ENCODE measurements at regions not wholly inside any gene's neighbourhood (a gene's known extent, or its start where the extent isn't known, plus 50 kb on each side); places are given as distances from the start of the nearest gene placed in this dataset.

DNA sequence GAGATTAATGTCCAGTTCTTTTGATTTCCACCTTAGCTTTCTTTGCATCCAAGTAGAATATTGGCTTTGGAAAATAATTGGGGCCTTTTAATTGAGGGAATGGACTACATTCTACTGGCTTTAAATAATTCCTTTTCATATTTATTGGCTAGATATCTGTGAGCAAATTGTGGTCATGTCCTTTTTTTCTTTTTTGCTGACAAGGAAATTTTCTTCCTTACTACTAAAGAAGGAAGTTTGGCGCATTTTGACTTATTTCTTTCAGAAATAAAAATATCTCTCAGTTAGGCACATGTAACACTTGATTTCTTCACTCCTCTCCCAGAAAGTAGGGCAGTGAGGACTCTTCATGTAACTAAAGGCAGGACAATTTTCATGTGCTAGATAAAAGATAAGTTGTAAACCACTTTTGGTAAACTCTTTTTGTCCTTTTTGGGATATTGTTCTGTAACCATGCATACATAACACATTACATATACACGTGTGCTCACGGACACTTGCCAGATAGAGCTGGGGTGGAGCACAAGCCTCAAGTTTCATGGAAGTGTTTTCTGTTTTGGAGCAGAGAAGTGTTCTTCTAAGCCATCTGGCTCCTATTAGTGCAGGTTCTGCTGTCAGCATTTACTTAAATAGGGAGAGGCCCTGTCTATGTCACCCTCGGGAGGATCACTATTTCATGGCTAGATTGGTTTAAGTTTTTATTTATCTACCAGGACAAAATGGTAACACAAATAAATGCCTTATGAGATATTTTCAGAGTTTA is 85.1 kb upstream of the LRIG3 start:
- no peak overlapping the region for H3K4me3 ChIP-seq (ENCODE audit: low read length)
- H3K4me2 ChIP-seq (ENCODE audit: low read length), result no peak overlapping the region
- H3K79me2 ChIP-seq (ENCODE audit: control insufficient read depth, insufficient read depth, low read length), result no peaks in the 10 kb centered on the region
- no peaks in the 10 kb centered on the region for H3K27me3 ChIP-seq (ENCODE audit: insufficient read depth, low read length, poor library complexity)
- no peaks in the 10 kb centered on the region for H3K36me3 ChIP-seq (ENCODE audit: control insufficient read depth, insufficient read depth, low read length)
- H3K79me1 ChIP-seq (ENCODE audit: low read length), result no peaks in the 10 kb centered on the region
- no peak overlapping the region for H4K5ac ChIP-seq (ENCODE audit: low read length)
- H2BK15ac ChIP-seq (replicated peaks; ENCODE audit: low read depth), result no peak overlapping the region
- no peaks in the 10 kb centered on the region for H3K4me1 ChIP-seq (ENCODE audit: control insufficient read depth, low read depth, low read length)
- no peak overlapping the region for H3K9ac ChIP-seq (ENCODE audit: low read length)
- H2BK5ac ChIP-seq (ENCODE audit: low read length), result no peak overlapping the region
- no peak overlapping the region for H3K56ac ChIP-seq (ENCODE audit: low read length)
- H4K8ac ChIP-seq (ENCODE audit: low read depth, low read length), result no peak overlapping the region
- no peak overlapping the region for H2AK5ac ChIP-seq (ENCODE audit: low read length)
- no peak overlapping the region for H3K4ac ChIP-seq (ENCODE audit: low read depth, low read length)
- no peak overlapping the region for H3K23ac ChIP-seq (ENCODE audit: low read length)
- no peak for DNase-seq
- no peak overlapping the region for H2BK120ac ChIP-seq (ENCODE audit: low read depth, low read length)
- no peak overlapping the region for H3K18ac ChIP-seq (ENCODE audit: low read length)
- no CpG with 5 or more reads among the region's 4 CpGs for WGBS (ENCODE audit: extremely low coverage, insufficient coverage, low lambda C conversion rate)
- no peak overlapping the region for H3K27ac ChIP-seq (ENCODE audit: low read depth, low read length)

DNA sequence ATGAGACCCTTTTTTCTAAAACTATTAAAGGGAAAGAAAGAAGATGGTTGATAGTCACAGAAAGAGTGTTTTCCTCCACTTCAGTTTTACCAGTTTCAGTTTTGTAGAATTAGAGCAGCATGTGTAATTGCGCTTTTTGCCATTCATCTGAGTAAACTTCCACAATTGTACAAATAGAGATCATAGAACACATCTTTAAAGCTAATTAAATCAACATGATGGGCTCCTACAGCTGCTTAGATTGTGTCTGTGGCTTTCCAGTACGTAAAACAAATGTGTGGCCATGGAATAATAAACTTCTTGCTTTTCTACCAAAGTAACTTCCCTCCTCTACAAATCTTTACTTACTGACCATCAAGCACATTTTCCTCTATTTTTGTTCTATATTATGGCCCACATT is 84.2 kb upstream of the LRIG3 start:
- Histone ChIP-seq H2BK15ac (replicated peaks; ENCODE audit: low read depth) (no peak overlapping the region), H2BK5ac (ENCODE audit: low read length) (no peak overlapping the region), H3K4ac (ENCODE audit: low read depth, low read length) (no peak overlapping the region), H2BK120ac (ENCODE audit: low read depth, low read length) (no peak overlapping the region), H3K4me2 (ENCODE audit: low read length) (no peak overlapping the region), H3K9ac (ENCODE audit: low read length) (no peak overlapping the region), H4K8ac (ENCODE audit: low read depth, low read length) (no peak overlapping the region), H3K4me3 (ENCODE audit: low read length) (no peak overlapping the region), H3K4me1 (ENCODE audit: control insufficient read depth, low read depth, low read length) (no peaks in the 10 kb centered on the region), H3K18ac (ENCODE audit: low read length) (no peak overlapping the region), H2AK5ac (ENCODE audit: low read length) (no peak overlapping the region), H3K56ac (ENCODE audit: low read length) (no peak overlapping the region), H3K27ac (ENCODE audit: low read depth, low read length) (no peak overlapping the region), H3K27me3 (ENCODE audit: insufficient read depth, low read length, poor library complexity) (no peaks in the 10 kb centered on the region), H3K23ac (ENCODE audit: low read length) (no peak overlapping the region), H4K5ac (ENCODE audit: low read length) (no peak overlapping the region), H3K79me2 (ENCODE audit: control insufficient read depth, insufficient read depth, low read length) (no peaks in the 10 kb centered on the region), H3K36me3 (ENCODE audit: control insufficient read depth, insufficient read depth, low read length) (no peaks in the 10 kb centered on the region), H3K79me1 (ENCODE audit: low read length) (no peaks in the 10 kb centered on the region)
- WGBS (ENCODE audit: extremely low coverage, insufficient coverage, low lambda C conversion rate), result no CpG with 5 or more reads among the region's 2 CpGs
- DNase-seq, result no peak

DNA sequence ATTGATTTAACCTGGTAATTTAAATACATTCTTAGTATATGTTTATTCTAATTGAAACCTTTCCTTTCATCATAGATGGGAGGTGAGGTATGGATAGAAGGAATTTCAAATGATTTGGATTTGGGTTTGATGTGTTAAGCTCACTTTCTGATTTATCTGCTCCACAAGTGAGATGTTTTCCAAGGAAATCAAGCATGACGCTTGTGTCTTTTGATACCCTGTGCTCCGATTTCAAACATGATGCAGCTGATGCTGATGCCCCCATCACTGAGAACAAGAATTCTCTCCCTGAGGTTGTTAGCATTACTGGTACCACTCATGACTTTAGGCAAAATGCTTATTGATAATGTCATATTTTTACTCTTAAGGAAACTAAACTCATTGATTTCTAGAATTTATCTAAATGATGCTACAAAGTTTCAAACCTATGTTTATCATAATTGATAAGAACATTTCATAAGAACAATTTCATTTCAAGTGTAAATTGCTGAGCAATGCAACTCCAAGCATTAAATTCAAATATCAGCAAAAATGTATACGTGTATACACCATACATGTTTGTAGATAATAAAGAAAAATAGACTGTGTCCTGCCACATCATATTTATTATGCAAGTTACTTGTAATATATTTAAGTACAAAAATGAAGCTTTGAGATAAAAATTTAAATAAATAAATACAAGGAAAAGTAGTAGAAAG is 75.5 kb upstream of the LRIG3 start:
- Histone ChIP-seq H2AK5ac (ENCODE audit: low read length) (no peak overlapping the region), H3K4ac (ENCODE audit: low read depth, low read length) (no peak overlapping the region), H2BK5ac (ENCODE audit: low read length) (no peak overlapping the region), H2BK15ac (replicated peaks; ENCODE audit: low read depth) (no peak overlapping the region), H3K27ac (ENCODE audit: low read depth, low read length) (no peak overlapping the region), H3K4me1 (ENCODE audit: control insufficient read depth, low read depth, low read length) (no peaks in the 10 kb centered on the region), H3K9ac (ENCODE audit: low read length) (no peak overlapping the region), H3K18ac (ENCODE audit: low read length) (no peak overlapping the region), H3K79me2 (ENCODE audit: control insufficient read depth, insufficient read depth, low read length) (no peaks in the 10 kb centered on the region), H3K36me3 (ENCODE audit: control insufficient read depth, insufficient read depth, low read length) (no peaks in the 10 kb centered on the region), H4K5ac (ENCODE audit: low read length) (no peak overlapping the region), H3K79me1 (ENCODE audit: low read length) (no peaks in the 10 kb centered on the region), H2BK120ac (ENCODE audit: low read depth, low read length) (no peak overlapping the region), H3K23ac (ENCODE audit: low read length) (no peak overlapping the region), H3K27me3 (ENCODE audit: insufficient read depth, low read length, poor library complexity) (no peaks in the 10 kb centered on the region), H3K56ac (ENCODE audit: low read length) (no peak overlapping the region), H4K8ac (ENCODE audit: low read depth, low read length) (no peak overlapping the region), H3K4me3 (ENCODE audit: low read length) (no peak overlapping the region), H3K4me2 (ENCODE audit: low read length) (no peak overlapping the region)
- DNase-seq, result no peak
- no CpG with 5 or more reads among the region's 3 CpGs for WGBS (ENCODE audit: extremely low coverage, insufficient coverage, low lambda C conversion rate)

DNA sequence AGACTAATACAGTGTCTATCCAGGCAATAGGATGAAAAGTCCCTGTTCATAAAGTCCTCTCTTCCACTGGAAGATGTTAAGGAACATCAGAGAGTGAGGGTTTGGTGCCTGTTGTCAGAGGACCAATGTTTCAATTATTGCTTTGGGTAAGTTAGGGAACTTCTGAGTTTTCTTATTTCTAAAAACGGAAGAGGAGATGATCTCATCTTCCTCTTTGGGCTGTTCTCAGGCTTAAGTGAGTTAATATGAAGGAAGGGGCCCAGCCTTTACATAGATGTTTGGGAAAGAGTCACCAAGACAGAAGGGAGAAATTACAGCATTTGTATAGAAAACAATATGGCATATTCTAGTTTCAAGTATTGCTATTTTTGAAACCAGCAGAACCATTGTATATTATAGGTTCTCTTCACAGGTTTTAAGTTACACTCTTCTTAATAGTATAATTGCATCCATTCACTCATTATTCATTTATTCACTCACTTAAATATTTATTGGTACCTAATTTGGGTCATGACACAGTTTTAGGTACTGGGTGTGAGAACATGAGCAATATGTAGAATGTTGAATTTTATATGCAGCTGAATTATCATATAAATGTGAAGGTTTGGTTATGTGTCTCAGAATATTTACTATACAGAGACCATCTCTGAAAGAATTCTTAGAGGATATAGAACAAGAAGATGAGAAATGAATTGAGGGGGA is 68.5 kb upstream of the LRIG3 start:
- Histone ChIP-seq H4K8ac (ENCODE audit: low read depth, low read length) (no peak overlapping the region), H2BK15ac (replicated peaks; ENCODE audit: low read depth) (no peak overlapping the region), H3K9ac (ENCODE audit: low read length) (no peak overlapping the region), H3K4me3 (ENCODE audit: low read length) (no peak overlapping the region), H2BK5ac (ENCODE audit: low read length) (no peak overlapping the region), H2BK120ac (ENCODE audit: low read depth, low read length) (no peak overlapping the region), H3K4ac (ENCODE audit: low read depth, low read length) (no peak overlapping the region), H3K36me3 (ENCODE audit: control insufficient read depth, insufficient read depth, low read length) (no peaks in the 10 kb centered on the region), H3K23ac (ENCODE audit: low read length) (no peak overlapping the region), H3K4me1 (ENCODE audit: control insufficient read depth, low read depth, low read length) (no peaks in the 10 kb centered on the region), H3K27ac (ENCODE audit: low read depth, low read length) (no peak overlapping the region), H3K79me1 (ENCODE audit: low read length) (no peaks in the 10 kb centered on the region), H3K79me2 (ENCODE audit: control insufficient read depth, insufficient read depth, low read length) (no peaks in the 10 kb centered on the region), H3K56ac (ENCODE audit: low read length) (no peak overlapping the region), H3K18ac (ENCODE audit: low read length) (no peak overlapping the region), H3K27me3 (ENCODE audit: insufficient read depth, low read length, poor library complexity) (no peaks in the 10 kb centered on the region), H3K4me2 (ENCODE audit: low read length) (no peak overlapping the region), H2AK5ac (ENCODE audit: low read length) (no peak overlapping the region), H4K5ac (ENCODE audit: low read length) (no peak overlapping the region)
- no CpG with 5 or more reads among the region's 1 CpG for WGBS (ENCODE audit: extremely low coverage, insufficient coverage, low lambda C conversion rate)
- no peak for DNase-seq

DNA sequence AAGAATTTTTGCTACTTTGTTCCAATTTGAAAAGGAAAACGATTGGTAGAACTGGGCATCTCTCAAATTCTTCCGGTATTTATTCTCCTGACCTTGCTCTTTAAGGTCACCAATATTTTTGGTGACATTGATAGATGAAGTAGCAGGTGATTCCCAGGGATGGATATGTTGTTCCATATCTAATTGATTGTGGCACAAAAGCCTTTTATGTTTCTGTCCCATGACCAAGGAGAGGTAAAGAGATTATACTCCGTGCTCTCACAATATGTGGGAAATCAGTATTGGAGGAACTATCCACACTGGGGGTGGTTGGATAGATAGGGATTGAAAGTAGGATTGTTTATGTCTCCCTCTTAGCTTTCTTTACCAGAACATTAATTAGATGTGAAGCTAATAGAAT is 61.7 kb upstream of the LRIG3 start:
- Histone ChIP-seq H3K4me3 (ENCODE audit: low read length) (no peak overlapping the region), H3K4me2 (ENCODE audit: low read length) (no peak overlapping the region), H3K18ac (ENCODE audit: low read length) (no peak overlapping the region), H4K5ac (ENCODE audit: low read length) (no peak overlapping the region), H3K4ac (ENCODE audit: low read depth, low read length) (no peak overlapping the region), H2BK5ac (ENCODE audit: low read length) (no peak overlapping the region), H3K4me1 (ENCODE audit: control insufficient read depth, low read depth, low read length) (no peaks in the 10 kb centered on the region), H3K79me2 (ENCODE audit: control insufficient read depth, insufficient read depth, low read length) (no peaks in the 10 kb centered on the region), H2BK15ac (replicated peaks; ENCODE audit: low read depth) (no peak overlapping the region), H2AK5ac (ENCODE audit: low read length) (no peak overlapping the region), H3K27ac (ENCODE audit: low read depth, low read length) (no peak overlapping the region), H2BK120ac (ENCODE audit: low read depth, low read length) (no peak overlapping the region), H3K27me3 (ENCODE audit: insufficient read depth, low read length, poor library complexity) (no peaks in the 10 kb centered on the region), H3K36me3 (ENCODE audit: control insufficient read depth, insufficient read depth, low read length) (no peaks in the 10 kb centered on the region), H3K23ac (ENCODE audit: low read length) (no peak overlapping the region), H4K8ac (ENCODE audit: low read depth, low read length) (no peak overlapping the region), H3K56ac (ENCODE audit: low read length) (no peak overlapping the region), H3K79me1 (ENCODE audit: low read length) (no peaks in the 10 kb centered on the region), H3K9ac (ENCODE audit: low read length) (no peak overlapping the region)
- no CpG with 5 or more reads among the region's 3 CpGs for WGBS (ENCODE audit: extremely low coverage, insufficient coverage, low lambda C conversion rate)
- DNase-seq, result no peak

Data from mesendoderm (in vitro differentiated cells).